ENCODE measurements at regions not wholly inside any gene's neighbourhood (a gene's known extent, or its start where the extent isn't known, plus 50 kb on each side); places are given as distances from the start of the nearest gene placed in this dataset.
"Not testable (repeated sequence)": the region's sequence is repeated elsewhere in the genome, so short reads cannot be mapped to it uniquely, and the experiment has no call there.

DNA sequence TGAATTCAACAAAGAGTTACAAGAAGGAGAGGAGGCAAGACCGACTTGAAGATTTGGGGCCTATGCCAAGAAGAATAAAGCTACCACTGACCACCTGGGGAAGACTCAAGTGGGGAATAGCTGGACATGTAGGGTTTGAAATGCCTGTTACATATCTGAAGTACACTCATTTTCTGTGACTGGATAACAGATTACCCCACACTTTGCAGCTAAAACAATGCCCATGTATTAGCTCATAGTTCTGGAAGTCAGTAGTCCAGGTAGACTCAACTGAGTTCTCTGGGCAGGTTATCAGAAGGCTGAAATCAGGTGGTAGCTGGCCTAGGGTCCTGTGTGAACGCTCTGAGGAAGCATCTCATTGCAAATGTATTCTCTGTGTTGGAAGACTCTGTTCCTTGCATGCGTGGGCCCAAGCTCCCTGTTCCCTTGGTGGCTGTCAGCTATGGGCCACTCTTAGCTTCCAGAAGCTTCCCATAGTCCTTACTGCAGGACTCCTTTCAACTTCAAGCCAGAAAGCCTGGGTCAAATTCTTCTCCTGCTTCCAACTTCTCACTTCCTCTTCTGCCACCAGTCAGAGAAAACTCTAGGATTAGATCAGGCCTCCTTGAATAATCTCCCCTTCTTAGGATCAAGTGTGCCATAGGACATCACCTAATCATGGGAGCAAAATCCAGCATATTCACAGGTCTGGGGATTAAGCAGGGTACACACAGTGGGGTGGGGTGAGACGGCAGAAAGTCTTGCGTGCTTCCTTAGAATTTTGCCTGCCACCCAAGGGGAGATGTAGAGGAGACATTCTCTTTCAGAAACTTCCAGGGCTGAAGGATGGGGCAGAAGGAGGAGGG lies 187.8 kb downstream of the SHQ1 start:
- no peak for DNase-seq

GRCh38 chr3:72659596-72659995 lies 188.6 kb downstream of the SHQ1 start:
- no peak for DNase-seq

GRCh38 chr3:72659188-72659587 lies 189.1 kb downstream of the SHQ1 start:
- DNase-seq: no peak

GRCh38 chr3:72658466-72659100 lies 189.7 kb downstream of the SHQ1 start:
- DNase-seq: no peak

DNA sequence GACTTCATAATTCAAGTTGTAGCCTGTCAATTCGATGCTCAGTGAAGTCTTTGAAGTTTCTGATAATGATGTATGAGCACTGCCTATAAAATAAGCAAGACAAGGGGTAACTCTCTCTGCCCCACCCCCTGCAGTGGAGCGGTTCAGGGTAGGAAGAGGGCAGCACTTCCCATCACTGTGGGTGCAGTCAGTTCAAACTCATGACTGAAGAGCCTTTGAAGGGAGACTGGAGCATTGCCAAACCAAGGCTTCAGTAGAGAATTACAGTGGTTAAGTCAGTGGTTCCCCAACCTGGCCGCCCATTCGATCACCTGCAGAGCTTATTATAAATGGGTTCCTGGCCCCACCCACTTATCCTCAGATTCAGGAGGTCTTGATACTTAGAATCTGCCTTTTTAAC lies 190.6 kb downstream of the SHQ1 start:
- peak; percentile 58 for DNase-seq

- no peak for DNase-seq
These were observed 192.5 kb downstream of the SHQ1 start for GRCh38 chr3:72655723-72656122.

DNA sequence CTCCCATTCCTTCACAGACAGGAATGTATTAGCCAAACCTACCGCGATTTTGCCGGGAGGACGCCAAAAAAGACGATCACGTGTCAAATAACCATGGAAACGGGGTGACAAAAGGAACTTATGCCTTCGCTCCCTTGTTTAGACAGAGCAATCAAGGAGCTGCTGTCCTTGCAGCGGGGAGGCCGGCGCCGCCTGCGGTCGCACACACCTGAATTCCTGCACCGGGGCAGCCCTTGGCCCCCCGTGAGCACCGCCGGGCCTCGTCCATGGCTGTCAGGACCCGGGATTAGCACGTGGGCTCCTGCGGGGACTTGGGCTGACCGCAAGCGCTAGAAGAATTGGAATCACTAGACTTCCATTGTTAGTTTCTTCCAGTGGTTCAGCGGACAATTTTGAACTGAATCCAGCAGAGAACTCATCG lies 193.1 kb downstream of the SHQ1 start:
- no peak for DNase-seq

DNA sequence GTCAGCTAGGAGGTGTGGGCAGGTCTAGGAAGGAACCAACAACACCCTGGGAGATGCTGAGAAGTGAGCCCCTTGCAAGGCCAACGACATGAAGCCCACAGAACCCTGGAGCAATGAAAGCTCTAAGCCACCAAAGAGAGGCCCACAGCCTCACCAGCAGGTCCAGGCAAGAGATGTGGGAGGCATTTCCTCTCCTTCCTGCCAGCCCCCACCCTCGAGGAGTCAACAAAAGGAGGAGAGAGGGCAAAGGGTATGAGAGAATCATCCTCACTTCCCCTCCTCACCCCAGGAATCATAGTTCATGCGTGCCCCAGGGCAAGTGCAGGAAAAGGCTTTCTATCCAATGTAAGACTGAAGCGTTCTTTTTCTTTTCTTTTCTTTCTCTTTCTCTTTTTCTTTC lies 195.8 kb downstream of the SHQ1 start:
- DNase-seq: no peak

GRCh38 chr3:72651498-72651897 lies 196.7 kb downstream of the SHQ1 start:
- DNase-seq: no peak

DNA sequence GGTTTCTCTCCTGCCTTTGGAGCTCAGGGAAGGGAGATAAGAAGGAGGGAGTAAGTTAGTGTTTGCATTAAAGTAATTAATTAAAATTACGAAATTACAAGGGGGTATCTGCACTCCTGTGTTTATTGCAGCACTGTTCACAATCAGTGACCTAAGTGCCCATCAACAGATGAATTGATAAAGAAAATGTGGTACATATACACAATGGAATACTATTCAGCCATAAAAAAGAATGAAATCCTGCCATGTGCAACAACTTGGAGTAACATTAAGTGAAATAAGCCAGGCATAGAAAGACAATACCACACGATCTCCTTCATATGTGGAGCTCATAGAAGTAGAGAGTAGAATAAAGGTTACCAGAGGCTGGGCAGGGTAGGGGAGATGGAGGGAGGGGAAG lies 202.0 kb downstream of the SHQ1 start:
- no peak for DNase-seq

GRCh38 chr3:72643635-72644034 lies 204.6 kb downstream of the SHQ1 start:
- DNase-seq: not testable (repeated sequence)

GRCh38 chr3:72641684-72642083 lies 206.6 kb downstream of the SHQ1 start:
- DNase-seq: no peak

DNA sequence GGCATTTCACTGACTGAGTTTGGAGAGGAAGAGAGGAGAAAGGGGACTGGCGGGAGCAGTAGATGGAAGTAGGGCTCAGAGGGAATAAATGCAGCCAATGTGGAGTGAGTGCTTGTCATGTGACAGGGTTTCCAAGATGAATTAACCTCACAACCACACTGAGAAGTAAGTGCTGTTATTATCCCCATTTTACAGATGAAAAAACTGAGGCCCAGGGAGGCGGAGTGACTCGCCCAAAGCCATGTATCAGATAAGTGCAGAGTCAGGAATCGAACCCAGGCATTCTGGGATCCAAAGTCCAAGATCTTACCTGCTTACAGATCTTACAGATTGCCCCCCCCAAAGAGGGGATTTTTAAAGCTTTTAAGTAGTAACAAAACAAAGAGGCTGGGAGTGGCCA lies 207.2 kb downstream of the SHQ1 start:
- DNase-seq: no peak

DNA sequence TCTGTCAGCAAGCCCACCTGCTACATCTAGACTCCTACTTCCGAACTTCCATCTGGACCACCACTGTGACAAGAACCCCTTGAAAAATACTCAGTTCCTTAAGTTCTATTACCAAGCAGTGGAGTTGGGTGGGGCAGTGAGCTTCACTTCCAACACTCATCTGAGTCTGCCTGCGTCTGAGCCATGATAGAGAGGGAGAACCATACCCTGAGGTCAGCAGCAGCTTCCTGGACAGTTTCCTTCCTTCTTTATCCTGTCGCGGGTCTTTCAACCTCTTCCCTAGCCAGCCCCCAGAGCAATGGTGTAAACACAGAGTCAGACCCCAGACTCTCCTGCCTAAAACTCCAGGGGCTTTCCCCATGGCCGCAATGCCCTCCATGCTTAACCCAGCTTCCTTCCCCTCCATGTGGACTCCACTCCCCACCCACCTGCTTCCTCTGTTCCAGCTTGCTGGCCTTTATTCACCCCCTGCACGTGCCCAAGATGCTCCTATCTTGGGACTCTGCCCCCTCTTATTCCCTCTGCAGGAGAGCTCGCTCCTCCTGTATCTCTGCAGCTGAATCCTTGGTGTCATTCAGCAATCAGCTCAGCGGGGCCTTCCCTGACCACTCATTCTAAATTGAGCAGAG lies 211.2 kb downstream of the SHQ1 start:
- no peak for DNase-seq

GRCh38 chr3:72635551-72635950 lies 212.7 kb downstream of the SHQ1 start:
- no peak for DNase-seq

DNA sequence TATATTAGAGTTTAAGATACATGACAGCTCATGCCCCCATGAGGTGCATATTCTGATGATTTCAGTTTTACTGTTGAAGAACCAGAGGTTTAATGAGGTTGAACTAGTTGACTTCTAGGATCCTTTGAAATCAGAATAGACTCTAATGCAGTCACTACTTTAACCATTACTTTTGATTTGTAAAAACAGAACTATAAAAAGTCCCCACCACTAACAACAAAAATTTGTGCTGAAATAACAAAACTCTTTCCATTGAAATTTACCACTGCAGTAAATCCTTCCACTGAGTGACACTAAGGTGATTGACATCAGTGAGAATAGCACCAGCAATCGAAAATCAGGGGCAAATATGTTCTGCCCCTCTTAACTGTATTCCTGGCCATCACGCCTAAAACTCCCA lies 214.1 kb downstream of the SHQ1 start:
- no peak for DNase-seq

GRCh38 chr3:72633534-72633933 lies 214.7 kb downstream of the SHQ1 start:
- peak; percentile 61 for DNase-seq

DNA sequence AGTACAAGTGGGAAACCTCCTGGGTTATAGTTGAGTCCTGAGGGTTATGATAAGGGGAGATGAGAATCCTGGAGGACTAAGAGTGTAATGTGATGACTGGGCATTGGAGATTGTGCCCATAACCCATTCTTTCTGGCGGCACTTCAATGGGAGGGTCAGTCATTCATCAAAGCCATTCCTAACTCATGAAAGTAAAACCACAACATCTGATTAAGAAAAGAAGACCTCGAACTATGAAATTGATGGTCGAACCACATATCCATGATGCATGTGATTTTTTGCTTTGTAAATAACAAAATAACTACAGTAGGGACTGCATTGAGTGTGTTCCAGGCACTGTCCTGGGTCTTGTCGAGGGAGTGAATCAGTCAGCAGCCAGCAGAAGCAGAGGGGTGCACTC lies 215.1 kb downstream of the SHQ1 start:
- no peak for DNase-seq

DNA sequence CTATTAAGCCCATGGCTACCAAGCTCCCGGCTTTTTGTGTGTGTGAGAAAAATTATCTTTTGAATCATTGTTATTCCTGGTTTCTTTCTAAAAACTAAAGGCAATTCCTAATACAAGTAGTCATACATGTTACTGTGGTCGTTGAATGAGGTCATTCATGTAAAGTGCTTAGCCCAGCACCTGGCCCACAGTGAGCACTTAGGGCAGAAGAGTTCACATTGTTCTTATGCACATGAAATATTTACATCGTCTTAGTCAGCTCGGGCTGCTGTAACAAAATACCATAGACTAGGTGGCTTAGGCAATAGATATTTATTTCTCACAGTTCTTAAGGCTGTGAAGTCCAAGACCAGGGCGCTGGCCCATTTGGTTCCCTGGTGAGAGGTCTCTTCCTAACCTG lies 216.1 kb downstream of the SHQ1 start:
- no peak for DNase-seq

GRCh38 chr3:72630969-72631344 lies 217.3 kb downstream of the SHQ1 start:
- no peak for DNase-seq

DNA sequence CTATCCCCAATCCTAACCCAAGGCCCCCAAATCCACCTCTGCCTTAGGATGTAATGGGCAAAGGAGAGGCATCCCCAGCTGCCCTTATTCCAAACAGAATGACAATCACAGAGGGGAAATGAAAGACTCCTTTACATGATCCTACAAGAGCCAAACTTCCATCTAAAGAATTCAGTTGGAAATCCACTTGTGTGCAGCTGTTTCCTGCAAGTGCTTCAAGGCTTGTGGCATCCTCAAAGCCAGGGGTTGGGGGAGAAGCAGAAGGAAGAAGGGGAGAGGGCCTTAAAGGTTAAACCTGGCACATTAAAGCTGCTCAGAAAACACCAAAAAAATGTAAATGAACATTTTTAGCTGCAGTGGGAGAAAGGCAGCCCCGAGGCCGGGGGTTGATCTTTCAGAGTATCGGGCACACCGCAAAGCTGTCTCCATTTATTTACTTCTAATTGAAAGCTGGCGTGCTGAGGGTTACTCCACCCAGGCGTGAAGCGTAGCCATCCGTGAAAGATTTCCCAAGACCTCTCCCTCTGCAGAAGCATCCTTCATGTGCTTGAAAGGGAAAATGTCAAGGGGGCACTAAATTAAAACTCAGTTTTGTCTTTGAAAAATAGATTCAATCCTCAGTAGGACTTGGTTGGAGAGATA lies 217.8 kb downstream of the SHQ1 start:
- no peak for DNase-seq

DNA sequence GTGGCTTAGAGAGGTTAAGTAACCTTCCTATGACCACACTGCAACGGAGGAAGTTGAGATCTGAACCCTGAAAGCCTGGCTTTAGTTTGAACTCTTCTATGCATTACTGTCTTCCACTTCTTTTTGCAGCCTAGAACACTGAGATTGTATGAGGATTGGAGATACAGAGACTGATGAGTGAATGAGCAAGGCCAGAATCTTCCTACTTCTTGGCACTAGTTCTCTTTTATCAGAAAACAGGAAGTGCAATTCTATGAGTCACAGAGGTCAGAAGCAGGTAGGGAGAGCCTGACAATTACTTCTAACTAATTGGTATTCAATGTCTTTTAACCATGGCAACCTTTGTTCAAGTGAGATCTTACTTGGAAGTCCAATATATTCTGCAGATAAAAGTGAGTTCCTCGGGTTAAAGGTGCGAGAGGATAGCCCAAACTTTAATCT lies 219.0 kb downstream of the SHQ1 start:
- DNase-seq: no peak

- DNase-seq: no peak
These were observed 220.2 kb downstream of the SHQ1 start for GRCh38 chr3:72628065-72628464.

- no peak for DNase-seq
These were observed 221.0 kb downstream of the SHQ1 start for GRCh38 chr3:72627271-72627670.
